HG03565 (cell line): ENCODE measurements at regions not wholly inside any gene's neighbourhood (a gene's known extent, or its start where the extent isn't known, plus 50 kb on each side); places are given as distances from the start of the nearest gene placed in this dataset.

Source experiments
- ATAC-seq: cut with Tn5 transposase; IDR thresholded peaks from one replicate; pipeline ENCODE4 v1.9.1; 2021; ENCODE audit warnings: mild to moderate bottlenecking, moderate library complexity; ENCODE audit not compliant: unreplicated experiment

- no peak for ATAC-seq
These were observed 356.0 kb upstream of the ISL1 start for GRCh38 chr5:51027271-51027670.

- ATAC-seq = no peak
These were observed 354.9 kb upstream of the ISL1 start for GRCh38 chr5:51028394-51028793.

- ATAC-seq = no peak
These were observed 350.0 kb upstream of the ISL1 start for GRCh38 chr5:51033215-51033614.

- ATAC-seq = no peak
These were observed 348.9 kb upstream of the ISL1 start for GRCh38 chr5:51034222-51034901.

GRCh38 chr5:51039424-51040329 is 343.6 kb upstream of the ISL1 start:
- no peak for ATAC-seq

- ATAC-seq = no peak
These were observed 339.5 kb upstream of the ISL1 start for GRCh38 chr5:51043745-51044144.

- ATAC-seq = no peak
These were observed 335.9 kb upstream of the ISL1 start for GRCh38 chr5:51047369-51047768.

- no peak for ATAC-seq
These were observed 329.9 kb upstream of the ISL1 start for GRCh38 chr5:51053361-51053760.

- no peak for ATAC-seq
These were observed 322.3 kb upstream of the ISL1 start for GRCh38 chr5:51060953-51061352.

GRCh38 chr5:51072937-51073336 is 310.3 kb upstream of the ISL1 start:
- ATAC-seq = no peak

- ATAC-seq = no peak
These were observed 300.5 kb upstream of the ISL1 start for GRCh38 chr5:51082741-51083140.

GRCh38 chr5:51091816-51092215 is 291.4 kb upstream of the ISL1 start:
- no peak for ATAC-seq

GRCh38 chr5:51095486-51095885 is 287.8 kb upstream of the ISL1 start:
- ATAC-seq = no peak

- no peak for ATAC-seq
These were observed 286.4 kb upstream of the ISL1 start for GRCh38 chr5:51096859-51097258.

GRCh38 chr5:51099173-51099853 is 283.9 kb upstream of the ISL1 start:
- ATAC-seq = no peak

GRCh38 chr5:51104556-51104955 is 278.7 kb upstream of the ISL1 start:
- no peak for ATAC-seq

- ATAC-seq = no peak
These were observed 273.4 kb upstream of the ISL1 start for GRCh38 chr5:51109786-51110410.

- no peak for ATAC-seq
These were observed 252.0 kb upstream of the ISL1 start for GRCh38 chr5:51131266-51131665.

- ATAC-seq = no peak
These were observed 245.1 kb upstream of the ISL1 start for GRCh38 chr5:51138164-51138563.

GRCh38 chr5:51148437-51148836 is 234.8 kb upstream of the ISL1 start:
- no peak for ATAC-seq

- no peak for ATAC-seq
These were observed 227.0 kb upstream of the ISL1 start for GRCh38 chr5:51156222-51156621.
